ENCODE measurements at regions not wholly inside any gene's neighbourhood (a gene's known extent, or its start where the extent isn't known, plus 50 kb on each side); places are given as distances from the start of the nearest gene placed in this dataset.

- TF ChIP-seq POLR2A (IDR thresholded peaks at IDR 0.05) (no peak), CTCF (IDR thresholded peaks at IDR 0.05) (no peak)
- peaks cover 0 to 10% (median 0%) of the 10 kb centered on the region in 3 donors for H3K4me1 ChIP-seq
- H3K9me3 ChIP-seq, result no peaks in the 10 kb centered on the region
- H3K4me3 ChIP-seq, result no peak overlapping the region
- H3K27me3 ChIP-seq, result no peaks in the 10 kb centered on the region
- DNase-seq, result no peak
- no peak overlapping the region for H3K27ac ChIP-seq
- WGBS, 2 donors, result 46 to 48% methylated on average over 3 of the region's 3 CpGs
- H3K36me3 ChIP-seq, result no peaks in the 10 kb centered on the region
- intact Hi-C loops (cut with DNase I), result no loop called here
These were observed 162.8 kb downstream of the ARRDC4 start for GRCh38 chr15:98123297-98123696.

GRCh38 chr15:98123834-98124233 is 163.3 kb downstream of the ARRDC4 start:
- H3K9me3 ChIP-seq, result no peaks in the 10 kb centered on the region
- H3K27me3 ChIP-seq, result no peaks in the 10 kb centered on the region
- intact Hi-C loops (cut with DNase I), result no loop called here
- no peaks in the 10 kb centered on the region for H3K36me3 ChIP-seq
- H3K27ac ChIP-seq, result no peak overlapping the region
- TF ChIP-seq CTCF (IDR thresholded peaks at IDR 0.05) (no peak), POLR2A (IDR thresholded peaks at IDR 0.05) (no peak)
- peaks cover 0 to 10% (median 0%) of the 10 kb centered on the region in 3 donors for H3K4me1 ChIP-seq
- WGBS, 2 donors, result 17 to 47% methylated on average over 5 of the region's 6 CpGs
- no peak for DNase-seq
- H3K4me3 ChIP-seq, result no peak overlapping the region

- no peaks in the 10 kb centered on the region for H3K36me3 ChIP-seq
- no peak overlapping the region for H3K4me3 ChIP-seq
- intact Hi-C loops (cut with DNase I), result no loop called here
- H3K9me3 ChIP-seq, result no peaks in the 10 kb centered on the region
- DNase-seq, result no peak
- H3K27ac ChIP-seq, result no peak overlapping the region
- 82 to 87% methylated on average over 6 of the region's 6 CpGs for WGBS, 2 donors
- TF ChIP-seq POLR2A (IDR thresholded peaks at IDR 0.05), result no peak
- no peak for TF ChIP-seq CTCF (IDR thresholded peaks at IDR 0.05)
- H3K4me1 ChIP-seq, result peaks cover 0 to 10% (median 0%) of the 10 kb centered on the region in 3 donors
- H3K27me3 ChIP-seq, result no peaks in the 10 kb centered on the region
These were observed 164.1 kb downstream of the ARRDC4 start for GRCh38 chr15:98124581-98124980.

GRCh38 chr15:98126326-98127085 is 166.0 kb downstream of the ARRDC4 start:
- Histone ChIP-seq H3K4me3 (no peak overlapping the region), H3K27me3 (no peaks in the 10 kb centered on the region), H3K36me3 (no peaks in the 10 kb centered on the region), H3K4me1 (peaks cover 0 to 10% (median 0%) of the 10 kb centered on the region in 3 donors), H3K27ac (no peak overlapping the region), H3K9me3 (no peaks in the 10 kb centered on the region)
- no peak for TF ChIP-seq POLR2A (IDR thresholded peaks at IDR 0.05)
- no peak for TF ChIP-seq CTCF (IDR thresholded peaks at IDR 0.05)
- intact Hi-C loops (cut with DNase I), result no loop called here
- no peak for DNase-seq
- 57 to 70% methylated on average over 5 to 7 of the region's 8 CpGs for WGBS, 2 donors

GRCh38 chr15:98127586-98127985 is 167.1 kb downstream of the ARRDC4 start:
- Histone ChIP-seq H3K4me3 (no peak overlapping the region), H3K4me1 (peaks cover 0 to 10% (median 0%) of the 10 kb centered on the region in 3 donors), H3K27ac (no peak overlapping the region), H3K36me3 (no peaks in the 10 kb centered on the region), H3K9me3 (no peaks in the 10 kb centered on the region), H3K27me3 (no peaks in the 10 kb centered on the region)
- WGBS, 2 donors, result 35 to 60% methylated on average over 4 to 5 of the region's 5 CpGs
- TF ChIP-seq POLR2A (IDR thresholded peaks at IDR 0.05) (no peak), CTCF (IDR thresholded peaks at IDR 0.05) (no peak)
- intact Hi-C loops (cut with DNase I), result no loop called here
- DNase-seq, result no peak

Data from esophagus squamous epithelium (tissue), 5 donors.